ENCODE measurements at regions not wholly inside any gene's neighbourhood (a gene's known extent, or its start where the extent isn't known, plus 50 kb on each side); places are given as distances from the start of the nearest gene placed in this dataset.
A peak's percentile ranks its signal among the peaks of the same experiment; 100 is the strongest.
"Not testable (repeated sequence)": the region's sequence is repeated elsewhere in the genome, so short reads cannot be mapped to it uniquely, and the experiment has no call there.

- ATAC-seq = no peak
- DNase-seq = no peak
- intact Hi-C loops (cut with DNase I) = no loop called here
Observed at GRCh38 chr6:80922916-80923455, 816.5 kb downstream of the BCKDHB start.

GRCh38 chr6:80921861-80922460 is 815.5 kb downstream of the BCKDHB start:
- intact Hi-C loops (cut with DNase I) = no loop called here
- ATAC-seq (no peak), DNase-seq (no peak)

- DNase-seq (no peak), ATAC-seq (no peak)
- intact Hi-C loops (cut with DNase I) = no loop called here
Observed at GRCh38 chr6:80907831-80908230, 801.4 kb downstream of the BCKDHB start.

- intact Hi-C loops (cut with DNase I) = no loop called here
- DNase-seq (no peak), ATAC-seq (no peak)
Observed at GRCh38 chr6:80903711-80904110, 797.2 kb downstream of the BCKDHB start.

GRCh38 chr6:80886475-80886874 is 780.0 kb downstream of the BCKDHB start:
- intact Hi-C loops (cut with DNase I) = no loop called here
- ATAC-seq (no peak), DNase-seq (no peak)

GRCh38 chr6:80872951-80873308 is 766.5 kb downstream of the BCKDHB start:
- intact Hi-C loops (cut with DNase I) = no loop called here
- DNase-seq (no peak), ATAC-seq (no peak)

- intact Hi-C loops (cut with DNase I) = no loop called here
- DNase-seq (peak; percentile 15), ATAC-seq (peak in 1 of 2 donors; percentile 72)
Observed at GRCh38 chr6:80872199-80872950, 765.9 kb downstream of the BCKDHB start.

GRCh38 chr6:80862756-80863155 is 756.3 kb downstream of the BCKDHB start:
- intact Hi-C loops (cut with DNase I) = no loop called here
- no peak for ATAC-seq
- no peak for DNase-seq

- DNase-seq = no peak
- ATAC-seq = no peak
- intact Hi-C loops (cut with DNase I) = no loop called here
Observed at GRCh38 chr6:80860107-80860506, 753.6 kb downstream of the BCKDHB start.

- ATAC-seq; DNase-seq; intact Hi-C loops (cut with DNase I): not testable (repeated sequence)
Observed at GRCh38 chr6:80847973-80848372, 741.5 kb downstream of the BCKDHB start.

- intact Hi-C loops (cut with DNase I) = no loop called here
- ATAC-seq (no peak), DNase-seq (no peak)
Observed at GRCh38 chr6:80832337-80832736, 725.9 kb downstream of the BCKDHB start.

- intact Hi-C loops (cut with DNase I) = no loop called here
- DNase-seq = no peak
- ATAC-seq = no peak
Observed at GRCh38 chr6:80793411-80793810, 686.9 kb downstream of the BCKDHB start.

GRCh38 chr6:80792151-80792550 is 685.7 kb downstream of the BCKDHB start:
- DNase-seq (no peak), ATAC-seq (no peak)
- intact Hi-C loops (cut with DNase I) = no loop called here

- peak; percentile 44 to 93 for ATAC-seq
Observed at GRCh38 chr6:80789912-80790570, 683.6 kb downstream of the BCKDHB start.

GRCh38 chr6:80783271-80783670 is 676.8 kb downstream of the BCKDHB start:
- ATAC-seq; intact Hi-C loops (cut with DNase I): not testable (repeated sequence)
- DNase-seq = peak; percentile 12

More at GRCh38 chr6:80789912-80790570, 683.6 kb downstream of the BCKDHB start:
- no peak for DNase-seq
- intact Hi-C loops (cut with DNase I) = no loop called here

- ATAC-seq (no peak), DNase-seq (no peak)
- intact Hi-C loops (cut with DNase I) = no loop called here
Observed at GRCh38 chr6:80771941-80772340, 665.5 kb downstream of the BCKDHB start.

- DNase-seq = no peak
- peak; percentile 47 to 82 for ATAC-seq
- intact Hi-C loops (cut with DNase I) = no loop called here
Observed at GRCh38 chr6:80769106-80769505, 662.6 kb downstream of the BCKDHB start.

- intact Hi-C loops (cut with DNase I) = no loop called here
- ATAC-seq (peak; percentile 82), DNase-seq (peak; percentile 75)
Observed at GRCh38 chr6:80767808-80768207, 661.3 kb downstream of the BCKDHB start.

- DNase-seq (no peak), ATAC-seq (no peak)
- intact Hi-C loops (cut with DNase I) = no loop called here
Observed at GRCh38 chr6:80744213-80744612, 637.7 kb downstream of the BCKDHB start.

- DNase-seq = no peak
- intact Hi-C loops (cut with DNase I) = no loop called here
- no peak for ATAC-seq
Observed at GRCh38 chr6:80742481-80742880, 636.0 kb downstream of the BCKDHB start.

Data from left cardiac atrium (tissue), 4 donors.